Keratinocyte (primary cell): ENCODE measurements at regions not wholly inside any gene's neighbourhood (a gene's known extent, or its start where the extent isn't known, plus 50 kb on each side); places are given as distances from the start of the nearest gene placed in this dataset.

Experiments
- DNase-seq: peaks from one replicate; pipeline ENCODE4 v3.0.0-alpha.2; 2011; ENCODE audit warnings: low read depth, missing footprints, low spot score
- FAIRE-seq: peaks from 2 replicates; lab custom pipeline; 2011; peaks lifted over from hg19 to GRCh38; lab: Jason Lieb, UNC
- H2AFZ ChIP-seq: 2 replicates; pipeline ENCODE4 v1.6.0; 2012; ENCODE audit warnings: low read length, control low read depth, inconsistent platforms; ENCODE audit not compliant: control insufficient read depth
- H3K27ac ChIP-seq: 2 replicates; pipeline ENCODE4 v1.5.1; 2011; ENCODE audit warnings: low read length; ENCODE audit not compliant: control insufficient read depth, insufficient read depth
- H3K27me3 ChIP-seq: 3 replicates; pipeline ENCODE4 v1.6.0; 2011; ENCODE audit warnings: low read length; ENCODE audit not compliant: control insufficient read depth, insufficient read depth; ENCODE audit errors: extremely low read depth
- H3K36me3 ChIP-seq, 2 experiments: 2 replicates in 1 of 2; 3 replicates in 1 of 2; pipeline ENCODE4 v1.5.1; 2011; ENCODE audit warnings: low read length in 2 of 2, mild to moderate bottlenecking in 1 of 2; ENCODE audit not compliant: control insufficient read depth in 2 of 2, insufficient read depth in 2 of 2; ENCODE audit errors: extremely low read depth in 1 of 2
- H3K4me1 ChIP-seq: 3 replicates; pipeline ENCODE4 v1.5.1; 2011; ENCODE audit warnings: low read length; ENCODE audit not compliant: control insufficient read depth, insufficient read depth; ENCODE audit errors: extremely low read depth
- H3K4me2 ChIP-seq: 3 replicates; pipeline ENCODE4 v1.6.0; 2011; ENCODE audit warnings: low read depth, low read length; ENCODE audit not compliant: control insufficient read depth, insufficient read depth; ENCODE audit errors: extremely low read depth
- H3K4me3 ChIP-seq, 3 experiments: fragments of 200-600 bp in 1 of 3; sonication (generic) in 1 of 3; 2 replicates in 2 of 3; 3 replicates in 1 of 3; pipeline ENCODE4 v1.5.1; 2011 to 2016; ENCODE audit warnings: low read length in 3 of 3, mild to moderate bottlenecking in 3 of 3, control low read depth in 2 of 3, inconsistent platforms in 1 of 3, low read depth in 1 of 3, mixed read lengths in 1 of 3, mixed run types in 1 of 3, moderate library complexity in 1 of 3; ENCODE audit not compliant: control insufficient read depth in 2 of 3, insufficient read depth in 2 of 3; ENCODE audit errors: extremely low read depth in 1 of 3
- H3K79me2 ChIP-seq: 2 replicates; pipeline ENCODE4 v1.6.0; 2012; ENCODE audit warnings: low read length; ENCODE audit not compliant: control insufficient read depth, insufficient read depth
- H3K9ac ChIP-seq: 3 replicates; pipeline ENCODE4 v1.6.0; 2011; ENCODE audit warnings: low read length; ENCODE audit not compliant: control insufficient read depth, insufficient read depth; ENCODE audit errors: extremely low read depth
- H3K9me1 ChIP-seq: 3 replicates; pipeline ENCODE4 v1.6.0; 2011; ENCODE audit warnings: low read length; ENCODE audit not compliant: control insufficient read depth, insufficient read depth; ENCODE audit errors: extremely low read depth
- H3K9me3 ChIP-seq: 2 replicates; pipeline ENCODE4 v1.5.1; 2012; ENCODE audit warnings: low read depth, low read length; ENCODE audit not compliant: control insufficient read depth
- H4K20me1 ChIP-seq: 3 replicates; pipeline ENCODE4 v1.6.0; 2011; ENCODE audit warnings: low read length; ENCODE audit not compliant: control insufficient read depth, insufficient read depth; ENCODE audit errors: extremely low read depth
- CTCF ChIP-seq, 3 experiments: IDR thresholded peaks in 1 of 3; conservative IDR thresholded peaks in 1 of 3; optimal IDR thresholded peaks in 1 of 3; 2 replicates in 2 of 3; 3 replicates in 1 of 3; pipeline versions ENCODE3 to v1.5.1; 2011; ENCODE audit warnings: low read length in 3 of 3, mild to moderate bottlenecking in 3 of 3, moderate library complexity in 2 of 3, control low read depth in 1 of 3, inconsistent platforms in 1 of 3; ENCODE audit not compliant: insufficient read depth in 2 of 3; ENCODE audit errors: extremely low read depth in 1 of 3
- EZH2 ChIP-seq: IDR thresholded peaks from one replicate; pipeline ENCODE4 v1.6.1; 2012; ENCODE audit warnings: inconsistent platforms, mild to moderate bottlenecking, low read length, moderate library complexity
- dilution Hi-C: fragments of 300-500 bp; cut with MboI; formaldehyde crosslinking; loops from one replicate; pipeline ENCODE4 v1.7.0; 2020; ENCODE audit warnings: low sequenced_read_pairs; ENCODE audit not compliant: extremely low pct_ligation_motif_present

DNA sequence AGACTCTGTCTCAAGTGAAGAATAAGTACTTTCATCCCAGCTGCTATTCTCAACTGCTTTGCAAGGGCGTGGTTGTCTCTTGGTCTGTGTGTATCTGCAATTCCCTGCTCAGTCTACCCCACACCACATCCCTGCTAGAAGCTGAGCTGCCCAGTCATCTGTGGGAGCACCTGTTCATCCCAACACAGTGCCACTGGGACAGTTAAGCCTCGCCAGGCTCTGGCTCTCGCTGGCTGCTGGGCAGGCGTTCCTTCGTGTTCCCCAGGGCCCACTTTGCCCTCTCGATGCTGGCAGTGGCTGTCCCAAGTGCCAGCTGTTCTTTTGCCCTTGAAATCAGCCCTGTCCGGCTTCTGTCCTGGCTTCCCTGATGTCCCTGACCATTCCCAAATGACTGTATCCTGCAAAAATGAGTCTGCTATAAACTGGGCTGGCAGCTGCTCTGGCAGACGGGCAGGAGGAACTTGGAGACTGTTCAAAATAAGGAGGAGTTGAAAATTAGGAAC is 91.6 kb upstream of the KLHL25 start:
- Histone ChIP-seq H3K9me3 (no peaks in the 10 kb centered on the region), H3K79me2 (no peaks in the 10 kb centered on the region), H3K36me3 (no peaks in the 10 kb centered on the region), H4K20me1 (no peaks in the 10 kb centered on the region), H3K4me1 (no peaks in the 10 kb centered on the region), H3K4me3 (no peak overlapping the region), H3K27me3 (no peaks in the 10 kb centered on the region), H2AFZ (no peak overlapping the region), H3K4me2 (no peak overlapping the region), H3K27ac (no peak overlapping the region), H3K9ac (no peak overlapping the region), H3K9me1 (no peaks in the 10 kb centered on the region)
- TF ChIP-seq EZH2 (no peak), CTCF (optimal IDR thresholded peaks at IDR 0.05 in 1 of 3, IDR thresholded peaks at IDR 0.05 in 1 of 3, conservative IDR thresholded peaks at IDR 0.05 in 1 of 3; ENCODE audit: extremely low read depth in 1 of 3, insufficient read depth in 2 of 3, low read length in 3 of 3) (no peak)
- no peak for FAIRE-seq
- dilution Hi-C loops = no loop called here
- DNase-seq = no peak

- dilution Hi-C loops = no loop called here
- Histone ChIP-seq H2AFZ (no peak overlapping the region), H3K27me3 (no peaks in the 10 kb centered on the region), H3K27ac (no peak overlapping the region), H3K79me2 (no peaks in the 10 kb centered on the region), H3K9ac (no peak overlapping the region), H4K20me1 (no peaks in the 10 kb centered on the region), H3K4me2 (no peak overlapping the region), H3K36me3 (no peaks in the 10 kb centered on the region), H3K9me3 (no peaks in the 10 kb centered on the region), H3K9me1 (no peaks in the 10 kb centered on the region), H3K4me1 (no peaks in the 10 kb centered on the region), H3K4me3 (no peak overlapping the region)
- no peak for DNase-seq
- no peak for FAIRE-seq
- TF ChIP-seq EZH2 = no peak
- no peak for TF ChIP-seq CTCF (optimal IDR thresholded peaks at IDR 0.05 in 1 of 3, IDR thresholded peaks at IDR 0.05 in 1 of 3, conservative IDR thresholded peaks at IDR 0.05 in 1 of 3; ENCODE audit: extremely low read depth in 1 of 3, insufficient read depth in 2 of 3, low read length in 3 of 3)
These were observed 95.4 kb upstream of the KLHL25 start for GRCh38 chr15:85889956-85890619.
